NCI-H1436 (cell line): ENCODE measurements at regions not wholly inside any gene's neighbourhood (a gene's known extent, or its start where the extent isn't known, plus 50 kb on each side); places are given as distances from the start of the nearest gene placed in this dataset.
"Not testable (repeated sequence)": the region's sequence is repeated elsewhere in the genome, so short reads cannot be mapped to it uniquely, and the experiment has no call there.

Experiments used
- DNase-seq: peaks from one replicate; lab custom pipeline; 2025; lab: John Stamatoyannopoulos, UW

DNA sequence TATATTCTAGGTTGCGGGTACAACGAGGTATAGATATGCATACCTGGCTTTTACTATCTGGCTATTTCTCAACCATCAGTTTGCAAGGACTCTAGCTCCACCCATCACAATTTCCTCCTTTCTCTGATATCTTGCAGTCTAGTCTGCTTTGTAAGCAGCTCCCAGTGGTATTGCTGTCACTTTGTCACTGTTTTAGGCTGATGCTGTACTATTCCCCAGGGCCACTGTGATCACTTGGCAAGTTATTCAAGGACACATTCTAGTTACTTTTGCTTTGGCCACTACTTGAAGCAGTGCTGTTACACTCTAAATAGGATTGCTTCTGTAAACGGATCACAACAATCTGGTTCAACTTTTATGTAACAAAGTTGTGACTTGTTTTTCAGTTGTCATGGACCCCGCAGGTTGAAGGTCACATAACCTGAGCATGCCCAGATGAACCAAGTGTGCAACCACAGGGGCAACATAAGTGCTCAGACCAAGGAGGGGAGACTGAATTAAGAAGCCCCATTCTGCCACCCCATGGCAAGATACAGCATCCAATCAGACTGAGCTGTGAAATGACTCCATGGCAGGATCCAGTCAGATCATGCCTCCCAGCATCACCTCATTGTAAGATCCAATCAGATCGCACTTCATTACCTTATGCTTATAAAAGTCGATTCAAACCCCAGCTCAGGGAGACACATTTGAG lies 588.4 kb upstream of the CITED2 start:
- no peak for DNase-seq

DNA sequence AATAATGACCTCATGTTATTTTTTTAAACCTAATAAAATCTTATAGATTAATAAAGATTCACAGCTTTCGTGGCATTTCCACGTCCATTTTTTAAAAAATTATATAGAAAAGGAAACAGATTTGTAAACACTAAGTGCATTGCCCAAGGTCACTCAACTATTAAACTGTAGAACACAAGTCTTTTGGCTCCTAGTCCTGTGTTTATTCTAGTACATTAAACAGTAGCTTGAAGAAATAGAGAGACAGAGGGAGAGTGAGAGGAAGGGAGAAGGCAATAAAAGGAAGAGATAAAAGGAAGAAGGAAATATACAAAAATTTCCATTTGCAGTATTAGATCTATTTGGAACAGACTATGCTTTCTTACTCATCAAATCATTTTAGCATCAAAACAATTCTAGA lies 586.7 kb upstream of the CITED2 start:
- no peak for DNase-seq

DNA sequence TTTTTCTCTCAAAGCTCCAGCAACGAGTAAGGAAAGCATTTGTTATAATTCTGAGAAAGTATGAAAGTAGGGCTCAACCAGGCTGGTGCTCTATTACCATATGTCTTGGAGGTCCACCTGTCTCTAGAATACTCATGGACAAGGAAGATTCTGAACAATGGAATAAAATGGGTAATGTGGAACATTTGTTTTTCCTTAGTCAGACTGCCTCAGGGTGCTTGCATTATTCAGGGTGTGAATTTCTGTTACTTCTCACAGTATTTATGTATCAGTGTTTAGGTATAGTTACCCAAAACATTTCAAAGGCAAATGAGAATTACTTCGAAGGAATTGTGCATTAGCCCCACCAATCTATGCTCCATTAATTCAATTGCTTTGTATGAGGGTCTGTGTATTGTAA lies 586.2 kb upstream of the CITED2 start:
- DNase-seq, result no peak

DNA sequence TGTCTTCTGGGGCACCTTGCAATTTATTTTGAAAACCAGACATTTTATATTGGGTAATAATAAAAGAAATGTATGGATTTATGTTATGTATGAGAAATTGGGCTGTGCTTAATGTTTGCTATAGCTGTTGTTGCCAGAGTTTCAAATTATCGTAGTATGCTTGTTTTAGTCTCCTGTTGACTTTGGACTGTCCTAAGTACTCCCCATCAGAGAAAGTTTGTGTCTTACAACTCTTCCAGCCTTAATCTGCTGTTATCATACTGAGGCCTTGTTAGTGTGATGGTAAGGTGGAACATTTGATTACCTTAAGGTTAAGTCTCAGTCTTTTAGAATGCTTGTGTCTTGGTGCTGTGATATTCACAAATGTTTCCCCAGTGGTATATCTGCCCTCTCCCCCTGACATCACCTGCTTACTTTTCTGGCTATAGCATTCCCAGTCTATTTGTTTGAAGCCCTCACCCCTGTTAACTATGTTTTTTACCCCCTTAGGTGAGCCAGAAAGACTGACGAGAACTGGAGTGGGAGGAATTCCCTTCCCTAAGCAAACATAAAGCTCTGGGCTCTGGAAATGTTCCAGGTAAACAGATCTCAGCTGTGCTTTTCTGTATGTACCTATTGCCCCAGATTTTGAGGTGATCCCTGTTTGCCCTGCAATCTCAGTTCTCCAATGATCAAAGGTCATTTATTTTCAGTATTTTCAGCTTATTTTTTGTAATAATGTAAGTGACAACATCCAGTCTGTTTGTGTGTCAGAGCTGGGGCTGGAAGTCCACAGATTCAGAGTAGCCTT lies 581.1 kb upstream of the CITED2 start:
- no peak for DNase-seq

DNA sequence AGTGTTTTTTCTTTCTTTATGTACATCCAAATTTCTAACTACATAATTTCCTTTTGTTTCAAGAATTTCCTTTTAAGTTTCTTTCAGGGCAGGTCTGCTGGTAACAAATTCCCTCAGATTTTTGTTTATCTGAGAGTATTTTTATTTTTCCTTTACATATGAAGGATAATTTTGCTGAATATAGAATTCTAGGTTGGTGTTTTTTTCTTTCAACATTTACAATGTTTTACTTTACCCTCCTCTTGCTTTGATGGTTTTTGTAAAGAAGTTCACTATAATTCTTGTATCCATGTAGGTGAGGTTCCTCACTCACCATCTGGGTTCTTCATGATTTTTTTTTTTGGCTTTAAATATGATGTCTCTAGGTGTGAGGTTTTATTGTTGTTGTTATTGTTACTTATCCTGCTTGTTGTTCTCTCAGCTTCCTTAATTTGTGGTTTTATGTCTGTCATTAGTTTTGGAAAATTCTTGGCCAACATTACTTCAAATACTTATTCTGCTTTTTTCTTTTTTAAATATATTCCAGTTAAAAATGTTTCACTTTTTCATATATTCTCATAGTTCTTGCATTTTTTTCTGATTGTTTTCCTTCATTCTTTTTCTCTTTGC lies 580.1 kb upstream of the CITED2 start:
- no peak for DNase-seq

DNA sequence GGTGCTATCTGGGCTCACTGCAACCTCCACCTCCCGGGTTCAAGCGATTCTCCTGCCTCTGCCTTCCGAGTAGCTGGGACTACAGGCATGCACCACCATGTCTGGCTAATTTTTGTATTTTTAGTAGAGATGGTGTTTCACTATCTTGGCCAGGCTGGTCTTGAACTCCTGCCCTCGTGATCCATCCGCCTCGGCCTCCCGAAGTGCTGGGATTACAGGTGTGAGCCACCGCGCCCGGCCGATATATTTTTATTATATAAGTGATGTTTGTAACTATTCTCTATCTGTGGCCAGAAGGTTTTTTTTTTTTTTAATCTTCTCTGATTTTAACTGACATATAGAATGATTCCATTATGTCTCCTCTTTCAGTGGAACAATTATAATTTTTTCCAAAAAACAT lies 579.3 kb upstream of the CITED2 start:
- not testable (repeated sequence) for DNase-seq

DNA sequence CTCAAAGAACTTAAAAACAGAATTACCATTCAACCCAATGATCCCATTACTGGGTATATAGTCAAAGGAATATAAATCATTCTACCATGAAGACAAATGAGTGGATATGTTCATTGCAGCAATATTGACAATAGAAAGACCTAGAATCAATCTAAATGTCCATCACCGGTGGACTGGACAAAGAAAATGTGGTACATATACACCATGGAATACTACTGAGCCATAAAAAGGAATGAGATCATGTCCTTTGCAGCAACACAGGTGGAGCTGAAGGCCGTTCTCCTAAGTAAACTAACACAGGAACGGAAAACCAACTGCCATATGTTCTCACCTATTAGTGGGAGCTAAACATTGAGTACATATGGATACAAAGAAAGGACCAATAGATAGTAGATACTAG lies 576.7 kb upstream of the CITED2 start:
- DNase-seq, result no peak

DNA sequence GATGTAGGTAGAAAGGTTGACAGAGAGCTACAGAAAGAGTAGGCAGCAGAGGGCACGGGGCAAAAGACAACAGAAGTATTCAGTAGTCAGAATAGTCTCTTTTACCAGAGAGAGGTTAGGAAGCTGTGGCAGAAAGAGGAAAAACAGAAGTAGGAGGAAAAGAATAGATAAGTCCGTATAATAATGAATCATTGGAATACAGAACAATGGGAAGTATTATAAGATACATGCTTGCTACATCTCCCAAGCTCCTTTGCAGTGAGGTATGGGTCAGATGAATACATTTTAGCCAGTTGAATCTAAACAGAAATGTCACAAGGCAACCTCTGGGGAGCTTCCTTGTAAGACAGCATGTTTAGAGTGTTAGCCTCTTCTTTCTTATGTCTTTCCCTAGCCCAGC lies 570.5 kb upstream of the CITED2 start:
- DNase-seq, result no peak

DNA sequence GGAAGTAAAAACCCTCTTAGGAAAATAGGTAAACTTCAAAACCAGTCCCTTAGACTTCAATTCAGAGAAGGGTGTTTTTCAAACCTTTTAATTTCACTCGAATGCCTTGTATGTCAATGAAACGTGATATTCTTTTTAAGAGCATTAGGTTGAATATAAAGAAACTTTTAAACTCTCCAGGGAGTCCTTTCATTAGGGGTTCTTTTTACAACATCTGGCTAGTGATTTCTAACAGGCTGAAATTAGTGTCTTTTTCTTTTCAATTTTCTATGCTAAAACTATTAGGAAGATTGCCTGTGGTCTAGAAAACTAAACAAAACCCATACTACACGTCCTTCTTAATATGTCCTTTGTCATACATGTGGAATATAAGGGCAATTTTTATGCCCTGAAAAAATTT lies 569.7 kb upstream of the CITED2 start:
- DNase-seq, result peak; percentile 41

DNA sequence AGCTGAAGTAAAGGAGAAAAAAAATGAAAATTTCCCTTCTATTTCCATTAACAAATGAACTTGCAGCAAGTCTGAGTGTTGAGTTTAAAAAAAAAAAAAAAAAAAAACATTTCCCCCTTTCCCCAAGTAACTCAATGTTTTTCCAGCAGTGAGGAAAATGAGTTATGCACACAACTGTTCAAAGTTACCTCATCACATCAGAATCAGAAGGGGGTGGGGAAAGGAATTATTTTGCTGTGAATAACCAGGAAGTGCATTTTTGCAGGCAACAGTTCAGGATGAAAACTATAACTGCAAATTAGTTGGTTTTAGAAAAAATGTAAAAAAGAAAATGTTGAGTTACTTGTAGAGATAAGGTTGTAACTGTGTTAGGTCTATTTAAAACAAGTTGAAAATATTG lies 568.9 kb upstream of the CITED2 start:
- no peak for DNase-seq

DNA sequence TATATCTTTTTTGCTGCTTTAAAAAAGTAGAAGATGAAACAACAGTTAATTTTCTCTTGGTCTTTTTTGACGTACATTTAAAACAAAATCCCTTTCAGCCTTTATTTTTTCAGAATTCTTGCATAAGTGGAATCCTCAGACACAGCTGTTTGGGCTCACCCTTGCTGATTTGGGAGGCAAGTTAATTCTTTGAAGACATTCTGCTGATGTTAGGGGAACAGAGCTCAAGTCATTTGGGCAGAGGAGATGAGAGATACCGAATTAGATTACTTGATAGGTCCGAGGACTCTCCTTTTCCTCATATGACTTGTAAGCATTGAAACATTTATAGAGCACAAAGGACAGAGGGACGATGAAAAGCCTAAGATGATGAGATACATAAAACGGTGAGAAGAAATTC lies 567.9 kb upstream of the CITED2 start:
- DNase-seq, result no peak

DNA sequence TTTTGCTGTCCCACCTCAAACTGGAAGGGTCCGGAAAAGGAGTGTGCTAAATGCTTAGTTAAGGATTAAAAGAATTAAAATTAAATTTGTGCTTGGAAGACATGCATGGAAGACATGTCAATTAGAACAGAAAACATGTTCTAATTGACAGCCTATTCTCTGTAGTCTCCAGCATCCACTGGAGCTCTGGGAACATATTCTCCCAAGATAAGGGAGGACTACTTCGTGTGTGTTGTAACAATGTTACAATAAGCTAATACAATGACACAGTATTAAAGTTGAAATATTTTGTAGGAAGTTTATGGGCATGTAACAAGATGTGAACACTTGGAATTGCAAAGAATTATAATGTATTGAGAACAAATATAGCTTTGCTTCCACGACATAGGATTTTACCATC lies 567.4 kb upstream of the CITED2 start:
- no peak for DNase-seq

DNA sequence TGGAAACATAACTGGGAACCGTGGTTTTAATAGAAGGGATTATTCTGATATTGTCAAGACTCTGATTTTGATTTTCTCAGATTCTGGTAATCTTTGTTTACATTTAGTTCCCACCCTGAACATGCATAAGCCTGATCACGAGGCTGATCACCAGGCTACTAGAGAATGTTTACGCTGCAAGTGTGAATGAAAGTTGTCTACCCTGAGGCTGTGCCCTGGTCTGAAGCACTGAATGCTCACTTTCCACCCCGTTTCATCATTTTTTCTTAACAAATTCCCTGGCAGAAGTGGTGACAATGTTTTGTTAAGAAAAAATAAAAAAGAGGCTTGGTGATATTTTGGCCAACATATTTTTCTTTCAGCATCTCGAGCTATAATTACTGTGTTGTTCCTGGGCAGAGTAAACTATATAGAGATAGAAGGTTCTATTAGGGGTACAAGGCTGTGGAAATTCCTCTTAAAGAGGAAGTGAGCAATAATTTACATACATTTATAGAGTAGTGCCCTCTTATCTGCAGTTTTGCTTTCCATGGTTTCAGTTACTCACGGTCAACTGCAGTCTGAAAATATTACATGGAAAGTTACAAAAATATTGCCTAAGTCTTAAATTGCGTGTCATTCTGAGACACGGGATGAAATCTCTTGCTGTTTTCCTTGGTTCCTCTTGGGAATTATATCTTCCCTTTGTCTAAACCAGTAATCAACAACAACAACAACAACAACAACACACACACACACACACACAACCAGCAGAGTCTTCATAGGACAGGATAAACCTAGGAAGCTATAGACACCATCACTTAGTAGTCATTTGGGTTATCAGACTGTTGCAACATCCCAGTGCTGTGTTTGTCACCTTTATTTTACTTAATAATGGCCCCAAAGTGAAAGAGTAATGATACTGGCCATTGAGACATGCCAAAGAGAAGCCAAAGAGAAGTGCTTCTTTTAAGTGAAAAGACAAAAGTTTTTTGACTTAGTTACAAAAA lies 566.6 kb upstream of the CITED2 start:
- no peak for DNase-seq

DNA sequence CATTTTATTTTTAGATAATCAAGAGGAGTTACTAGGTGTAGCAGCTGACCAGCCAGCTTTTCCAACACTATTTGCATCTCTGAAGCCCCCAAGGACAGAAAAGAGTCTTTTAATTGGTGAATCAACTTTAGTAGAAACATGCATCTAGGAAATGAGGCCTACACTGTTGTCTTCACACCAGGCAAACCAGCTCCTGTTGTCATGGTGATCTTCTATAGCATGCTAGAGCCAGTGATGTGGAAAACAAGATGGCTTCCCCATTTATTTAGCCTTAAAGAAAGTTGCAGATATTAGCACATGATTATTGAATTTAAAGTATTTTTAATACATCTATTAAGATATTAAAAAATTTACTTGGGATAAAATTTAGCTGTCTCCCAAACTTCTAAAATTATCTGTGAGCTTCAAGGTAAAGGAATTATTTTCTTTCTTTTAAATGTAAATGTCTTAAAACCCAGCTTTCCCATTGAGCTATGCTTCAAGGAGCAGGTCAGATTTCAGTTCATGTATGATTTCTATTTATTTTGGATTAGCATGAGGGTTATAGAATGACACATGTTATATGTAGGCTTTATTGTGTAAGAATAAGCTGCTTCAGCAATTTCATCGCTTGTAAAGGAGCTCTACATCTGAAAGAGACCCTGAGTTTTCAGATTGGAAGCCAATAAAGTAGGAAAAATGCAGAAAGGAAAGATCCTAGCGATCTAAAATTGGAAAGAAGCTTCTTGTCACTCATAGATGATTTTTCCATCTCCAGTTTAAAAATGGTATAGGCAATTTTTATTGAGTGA lies 564.9 kb upstream of the CITED2 start:
- no peak for DNase-seq

DNA sequence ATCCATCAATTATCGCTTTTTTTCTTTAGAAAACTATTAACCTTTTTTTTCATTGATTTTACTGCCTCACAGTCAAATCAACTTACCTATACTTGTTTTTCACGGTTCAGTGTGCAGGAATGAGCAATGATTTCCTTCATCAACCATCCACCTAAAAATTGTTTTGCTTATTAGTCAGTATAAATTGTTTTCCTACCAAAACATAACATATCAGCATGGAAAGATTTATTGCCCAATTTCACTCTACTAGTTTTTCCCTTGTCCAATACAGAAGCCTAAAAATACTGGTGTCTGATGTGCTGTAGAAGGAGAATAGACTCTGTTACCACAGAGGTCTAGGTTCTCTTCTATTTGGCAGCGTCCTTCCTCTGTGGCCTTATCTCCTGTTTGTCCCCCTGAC lies 558.2 kb upstream of the CITED2 start:
- no peak for DNase-seq

DNA sequence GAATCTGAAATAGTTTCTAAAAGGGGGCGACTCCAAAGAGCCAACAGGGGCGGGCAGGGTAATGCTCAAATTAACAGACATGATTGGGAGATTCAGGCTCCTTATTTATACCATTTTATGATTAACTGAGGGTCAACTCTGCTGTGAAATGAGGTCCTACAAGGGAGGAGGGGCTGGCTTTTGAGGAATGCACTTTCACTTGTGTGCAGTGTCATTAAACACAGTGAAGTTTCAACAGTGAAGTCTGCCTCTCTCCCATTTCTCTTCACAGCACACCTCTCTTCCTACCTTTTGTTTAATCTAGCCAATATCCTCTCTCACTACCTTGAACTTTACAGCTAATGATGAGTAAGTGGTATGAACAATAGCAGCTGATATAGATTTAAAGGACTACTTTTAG lies 557.3 kb upstream of the CITED2 start:
- DNase-seq, result no peak

DNA sequence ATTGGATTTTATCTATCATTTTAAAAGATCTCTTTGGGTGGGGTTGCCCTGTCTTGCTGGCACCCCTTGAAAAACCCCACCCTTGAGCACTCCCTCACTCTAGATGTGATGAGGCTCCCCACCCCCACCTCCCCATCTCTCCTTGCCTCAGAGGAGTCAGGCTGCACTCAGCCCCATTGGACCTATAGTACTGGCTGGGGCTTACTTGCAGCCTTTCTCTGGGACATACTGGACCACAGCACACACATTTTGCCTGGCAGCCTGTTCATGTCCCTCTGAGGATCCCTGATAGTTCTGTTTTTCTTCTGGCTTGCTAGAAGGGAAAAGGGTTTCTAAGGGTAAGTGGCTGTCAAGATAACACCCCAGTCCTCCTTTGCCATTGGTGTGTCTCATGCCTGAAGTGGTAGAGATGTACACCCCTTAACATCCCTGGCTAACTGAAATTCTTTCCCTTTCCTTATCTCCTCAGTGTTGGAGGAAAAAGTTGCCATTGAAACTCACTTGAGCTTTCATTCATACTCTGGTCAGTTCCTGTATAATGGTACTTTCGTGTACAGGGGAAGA lies 553.4 kb upstream of the CITED2 start:
- no peak for DNase-seq

DNA sequence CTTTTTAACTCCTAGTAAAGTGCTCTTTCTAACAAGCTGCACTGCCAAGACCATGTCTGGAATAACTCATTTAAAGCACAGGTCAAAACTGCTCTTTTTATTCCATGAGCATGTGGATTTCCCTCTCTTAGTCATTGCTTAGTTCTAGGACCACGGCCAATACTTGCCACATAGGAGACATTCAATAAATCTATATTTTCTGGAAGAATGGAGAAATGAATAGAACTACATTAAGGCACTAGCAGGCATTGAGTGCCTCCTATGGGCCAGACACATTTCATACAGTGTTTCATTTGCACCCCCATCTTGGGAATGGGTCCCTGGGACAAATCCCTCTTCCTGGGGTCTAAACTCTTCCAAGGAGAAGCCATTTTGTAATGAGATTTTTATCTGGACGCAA lies 552.8 kb upstream of the CITED2 start:
- DNase-seq, result no peak

DNA sequence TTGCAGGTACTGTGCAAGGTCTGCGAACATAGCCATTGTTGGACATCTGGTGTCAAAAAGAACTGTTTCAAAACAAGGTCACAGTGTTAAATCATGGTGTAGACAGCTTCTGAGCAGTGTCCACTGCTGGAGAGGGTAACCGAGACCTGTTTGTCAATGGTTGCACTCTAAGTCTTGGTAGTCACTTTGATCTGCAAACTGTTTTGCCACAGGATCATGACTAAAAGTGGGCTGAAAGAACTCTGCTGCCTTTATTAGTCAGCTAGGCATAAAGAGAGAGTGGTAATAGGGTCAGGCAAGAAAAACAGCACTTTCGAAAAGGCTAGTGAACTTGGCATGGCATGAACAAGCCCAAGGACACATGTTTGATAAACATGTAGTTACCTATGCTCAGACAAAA lies 552.3 kb upstream of the CITED2 start:
- no peak for DNase-seq

DNA sequence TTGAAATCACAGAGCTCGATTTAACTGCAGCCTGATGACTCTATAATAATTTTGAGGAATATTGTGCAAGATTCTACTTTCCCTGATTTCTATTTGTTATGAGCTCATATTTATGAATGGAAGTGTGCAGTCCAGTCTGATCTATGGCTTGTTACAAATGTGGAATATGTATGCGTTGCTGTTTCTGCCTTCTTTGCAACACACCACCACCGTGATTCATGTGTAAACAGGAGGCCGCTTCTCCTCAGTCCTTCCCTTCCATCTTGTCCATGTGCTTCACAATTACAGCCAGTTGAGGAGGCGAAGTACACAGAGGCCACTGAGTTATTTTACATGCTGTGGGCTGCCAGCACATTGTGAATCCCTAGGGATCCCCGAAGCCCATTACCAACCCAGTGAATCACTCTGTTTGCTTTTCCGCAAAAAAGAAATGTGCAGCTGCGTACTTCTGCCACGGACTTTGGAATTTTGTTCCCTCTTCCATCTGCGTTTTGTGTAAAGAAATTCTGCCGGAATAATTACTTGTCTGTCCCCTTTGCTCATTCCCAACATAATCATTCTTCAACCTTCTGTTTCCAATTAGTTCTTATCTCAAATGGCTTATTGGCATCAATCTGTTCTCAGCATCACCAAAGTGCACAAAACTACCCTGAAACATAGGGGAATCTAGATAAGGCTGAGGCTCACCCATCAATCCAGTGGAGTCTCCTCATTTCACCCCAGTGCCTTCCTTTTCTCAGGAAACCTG lies 551.6 kb upstream of the CITED2 start:
- peak; percentile 41 for DNase-seq
